Panc1 (cell line): ENCODE measurements at regions not wholly inside any gene's neighbourhood (a gene's known extent, or its start where the extent isn't known, plus 50 kb on each side); places are given as distances from the start of the nearest gene placed in this dataset.

Experiments
- CTCF ChIP-seq: fragments of 450-650 bp; IDR thresholded peaks from 2 replicates; pipeline ENCODE4 v1.5.1; 2017; ENCODE audit warnings: mild to moderate bottlenecking
- POLR2AphosphoS5 ChIP-seq: IDR thresholded peaks from 2 replicates; pipeline ENCODE4 v1.6.1; 2012; ENCODE audit warnings: mild to moderate bottlenecking, low read depth, low read length, moderate library complexity

GRCh38 chr2:155095613-155096012 lies 397.1 kb downstream of the KCNJ3 start:
- TF ChIP-seq CTCF (no peak), POLR2AphosphoS5 (no peak)
